ENCODE measurements at regions not wholly inside any gene's neighbourhood (a gene's known extent, or its start where the extent isn't known, plus 50 kb on each side); places are given as distances from the start of the nearest gene placed in this dataset.
A peak's percentile ranks its signal among the peaks of the same experiment; 100 is the strongest.
"Not testable (repeated sequence)": the region's sequence is repeated elsewhere in the genome, so short reads cannot be mapped to it uniquely, and the experiment has no call there.

- no peak for DNase-seq
Observed at GRCh38 chr4:77450006-77450405, 155.6 kb upstream of the CXCL13 start.

- DNase-seq = peak in 2 of 3 experiments; percentile 52 to 85
Observed at GRCh38 chr4:77451530-77451929, 154.1 kb upstream of the CXCL13 start.

GRCh38 chr4:77452117-77452516 lies 153.5 kb upstream of the CXCL13 start:
- DNase-seq = not testable (repeated sequence)

DNA sequence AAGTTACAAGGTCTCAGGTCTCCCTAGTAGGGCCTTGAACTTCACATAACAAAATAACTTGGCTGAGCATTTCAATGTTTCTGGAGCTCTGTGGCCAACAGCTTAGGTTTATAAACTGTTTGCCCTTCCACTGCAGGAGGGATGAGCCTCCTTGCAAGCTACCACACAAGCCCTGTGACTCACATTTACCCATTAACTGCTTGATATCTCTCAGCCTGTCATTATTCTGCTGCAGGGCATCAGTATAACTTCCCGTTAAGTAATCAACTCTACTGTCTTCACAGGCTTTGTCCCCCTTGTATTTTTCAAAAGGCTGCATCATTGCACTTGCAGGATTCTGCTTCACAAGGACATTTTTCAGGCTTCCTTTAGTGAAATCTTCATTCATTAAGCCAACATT lies 151.7 kb upstream of the CXCL13 start:
- no peak for DNase-seq

DNA sequence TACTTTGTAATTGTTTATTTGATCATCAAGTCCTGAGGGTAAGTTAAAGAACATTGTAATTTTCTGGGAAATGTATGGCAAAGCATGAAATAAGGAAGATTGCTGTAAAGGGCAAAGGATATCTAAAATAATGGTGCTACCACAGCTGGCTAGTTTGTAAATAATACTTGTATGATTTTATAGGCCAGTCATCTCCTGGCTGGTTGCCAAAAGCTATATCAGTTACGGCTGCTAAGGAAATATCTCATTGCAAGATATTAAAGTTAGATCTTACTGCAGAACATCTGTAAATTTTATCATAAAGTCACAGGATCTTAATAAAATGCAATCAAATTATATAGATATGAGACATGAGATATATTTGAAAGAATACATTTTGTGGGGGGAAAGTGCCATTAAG lies 150.8 kb upstream of the CXCL13 start:
- peak in 1 of 3 experiments; percentile 29 for DNase-seq

GRCh38 chr4:77464100-77464499 lies 141.5 kb upstream of the CXCL13 start:
- DNase-seq = peak in 1 of 3 experiments; percentile 16

DNA sequence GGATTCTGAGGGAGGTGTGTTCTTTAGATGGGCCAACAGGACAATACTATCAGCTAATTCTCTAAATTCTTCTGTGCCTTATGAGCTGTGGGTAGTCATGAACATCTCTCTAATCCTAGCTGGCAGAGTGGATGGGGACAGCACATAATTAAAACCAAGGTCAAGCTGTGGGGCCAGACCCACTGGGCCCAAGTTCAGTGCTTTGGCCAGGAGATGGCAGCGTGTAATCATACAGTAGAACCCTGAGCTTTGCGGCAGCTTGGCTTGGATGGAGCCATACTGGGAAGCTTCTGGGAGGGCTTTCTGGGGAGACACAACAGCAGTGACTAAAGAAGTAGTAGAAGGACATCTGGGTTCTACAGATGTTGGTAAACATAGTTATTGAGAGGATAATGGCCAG lies 140.3 kb upstream of the CXCL13 start:
- DNase-seq = peak in 1 of 3 experiments; percentile 25

- no peak for DNase-seq
Observed at GRCh38 chr4:77466430-77466829, 139.2 kb upstream of the CXCL13 start.

GRCh38 chr4:77471821-77472495 lies 133.7 kb upstream of the CXCL13 start:
- no peak for DNase-seq

DNA sequence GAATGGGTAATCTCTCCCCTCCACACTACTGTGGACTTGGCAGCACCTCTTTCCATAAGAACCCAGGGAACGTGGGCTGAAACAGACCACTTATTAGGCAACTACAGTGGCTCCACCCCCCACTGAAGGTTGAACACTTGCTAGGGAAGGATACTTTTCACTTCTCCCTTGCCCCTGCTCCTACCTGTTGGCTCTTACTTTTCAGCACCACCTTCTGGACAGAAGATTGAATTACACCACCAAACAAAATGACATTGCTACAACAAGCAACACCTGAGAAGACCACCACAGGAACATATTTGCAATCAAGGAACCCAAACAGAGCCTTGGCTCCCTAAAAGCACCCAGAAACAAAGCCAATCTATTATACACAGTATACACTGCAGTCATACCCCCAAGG lies 132.1 kb upstream of the CXCL13 start:
- peak in 1 of 3 experiments; percentile 21 for DNase-seq

DNA sequence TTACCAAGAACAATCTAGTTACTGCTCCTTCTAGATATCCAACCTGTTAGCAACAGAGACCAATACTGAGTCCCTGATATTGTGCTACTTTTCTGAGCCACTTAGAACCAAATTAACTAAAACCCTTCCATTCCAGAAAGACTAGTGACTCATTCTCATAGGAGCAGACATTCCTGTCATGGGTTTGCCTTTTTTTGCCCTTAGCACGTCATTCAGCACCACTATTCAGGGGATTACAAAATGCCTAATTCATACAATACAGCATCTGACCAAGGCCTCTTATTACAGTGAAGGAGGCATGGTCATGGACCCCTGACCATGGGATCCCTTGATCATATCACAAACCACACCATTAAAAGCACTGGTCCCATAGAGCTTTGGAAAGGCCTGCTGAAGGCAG lies 123.8 kb upstream of the CXCL13 start:
- no peak for DNase-seq

DNA sequence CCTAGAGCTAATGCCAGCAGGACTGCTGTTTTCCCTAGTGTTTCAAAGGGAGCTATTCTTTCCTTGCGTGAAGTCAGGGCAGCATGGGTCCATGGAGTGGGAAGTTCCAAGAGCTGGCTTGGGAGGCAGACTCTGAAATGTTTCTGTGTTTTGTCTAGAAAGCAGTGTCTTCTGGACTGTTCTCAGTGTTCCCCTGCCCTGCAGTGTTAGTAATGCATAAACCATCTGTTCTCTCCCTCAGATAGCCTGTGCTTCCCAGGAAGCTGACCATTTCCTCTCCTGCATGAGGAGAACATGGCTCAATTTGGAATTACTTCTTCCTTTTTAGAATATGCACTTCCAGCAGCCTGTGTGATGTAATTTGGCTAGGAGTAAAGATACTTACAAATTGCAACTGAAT lies 116.7 kb upstream of the CXCL13 start:
- no peak for DNase-seq

- DNase-seq = no peak
Observed at GRCh38 chr4:77493120-77493752, 112.4 kb upstream of the CXCL13 start.

DNA sequence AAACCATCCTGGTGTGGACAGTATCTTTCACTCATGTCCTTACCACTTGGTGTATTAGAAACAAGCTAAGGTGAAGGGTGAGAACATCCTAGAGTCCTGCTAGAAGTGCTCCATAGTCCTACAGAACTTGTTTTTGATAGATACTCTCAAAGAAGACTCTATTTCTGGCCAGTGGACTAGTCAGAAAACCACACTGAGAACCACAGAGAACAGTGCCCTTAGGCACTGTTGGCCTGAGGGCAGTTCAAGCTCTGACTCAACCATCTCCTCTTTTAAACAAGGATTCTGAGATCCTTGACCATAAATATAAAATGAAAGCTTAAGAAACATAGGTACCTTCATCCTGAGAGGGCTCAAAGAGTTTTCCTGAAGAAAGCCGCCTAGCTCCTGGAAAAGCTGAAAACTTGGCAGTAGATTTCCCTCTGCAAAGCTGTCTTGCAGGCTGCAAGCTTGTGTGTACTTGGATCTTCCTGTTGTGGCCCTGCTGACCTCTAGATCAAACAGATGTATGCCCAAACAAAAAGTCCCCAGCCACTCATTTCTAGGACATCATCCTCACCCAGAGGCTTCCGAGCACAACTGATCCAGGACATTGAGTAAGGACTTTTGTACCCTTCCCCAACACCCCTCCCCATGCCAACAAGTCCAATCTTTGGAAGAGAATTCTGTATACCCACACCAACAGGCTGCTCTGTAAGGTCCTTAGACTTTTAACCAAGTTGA lies 111.6 kb upstream of the CXCL13 start:
- no peak for DNase-seq

DNA sequence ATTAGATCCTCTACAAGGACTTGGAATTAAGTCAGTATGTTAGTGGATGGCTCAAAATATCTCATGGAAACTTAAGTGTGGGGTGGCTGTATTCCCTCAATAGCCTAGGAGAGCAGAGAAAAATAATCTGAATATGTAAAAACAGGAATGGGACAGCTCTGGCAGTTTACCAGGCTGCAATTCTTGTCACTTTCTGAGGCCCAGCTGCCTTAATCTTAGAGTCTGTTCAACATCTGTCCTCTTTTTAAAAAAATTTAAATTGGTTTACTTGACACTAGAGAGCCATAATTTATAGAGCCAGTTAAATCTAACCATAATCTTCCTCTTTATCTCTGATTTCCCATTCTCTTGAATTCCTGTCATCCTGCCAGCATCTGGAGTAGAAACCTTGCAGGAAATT lies 109.2 kb upstream of the CXCL13 start:
- no peak for DNase-seq

DNA sequence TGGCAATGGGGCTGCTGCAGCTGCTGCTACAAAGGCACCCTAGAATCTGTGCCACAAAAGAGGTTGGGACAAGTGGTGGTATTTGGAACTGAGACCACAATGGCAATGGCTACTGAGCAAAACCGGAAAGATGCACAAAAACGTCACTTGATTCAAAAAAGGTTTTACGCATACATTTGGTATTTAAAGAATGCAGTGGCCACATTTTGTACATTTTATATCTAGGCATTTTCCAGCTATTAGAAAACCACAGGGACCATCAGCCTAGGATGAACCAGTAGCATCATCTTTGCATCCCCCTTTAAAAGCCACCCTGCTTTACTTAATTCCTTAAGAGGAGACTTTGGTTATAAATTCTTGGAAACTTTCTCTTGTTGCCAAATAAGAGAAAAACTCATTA lies 104.8 kb upstream of the CXCL13 start:
- no peak for DNase-seq

GRCh38 chr4:77501240-77501639 lies 104.4 kb upstream of the CXCL13 start:
- no peak for DNase-seq

- no peak for DNase-seq
Observed at GRCh38 chr4:77501851-77502250, 103.8 kb upstream of the CXCL13 start.

DNA sequence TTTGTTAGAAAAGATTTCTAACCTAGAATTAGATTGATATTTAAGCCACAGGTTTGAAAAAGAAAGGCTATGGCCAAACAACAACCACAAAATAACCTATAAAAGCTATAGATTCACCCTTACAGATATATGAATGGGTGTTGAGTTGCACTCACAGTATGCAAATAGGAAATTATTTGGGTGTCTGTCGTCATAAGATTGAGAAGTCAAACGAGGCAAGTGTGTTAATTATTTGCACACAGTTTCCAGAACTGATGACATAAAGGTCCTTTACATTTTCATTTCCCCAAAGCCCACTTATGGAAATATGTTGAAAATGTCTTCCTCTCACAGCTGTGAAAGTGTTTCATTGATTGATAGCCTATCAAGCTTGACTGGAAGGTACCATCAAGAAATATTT lies 101.2 kb upstream of the CXCL13 start:
- DNase-seq = no peak

DNA sequence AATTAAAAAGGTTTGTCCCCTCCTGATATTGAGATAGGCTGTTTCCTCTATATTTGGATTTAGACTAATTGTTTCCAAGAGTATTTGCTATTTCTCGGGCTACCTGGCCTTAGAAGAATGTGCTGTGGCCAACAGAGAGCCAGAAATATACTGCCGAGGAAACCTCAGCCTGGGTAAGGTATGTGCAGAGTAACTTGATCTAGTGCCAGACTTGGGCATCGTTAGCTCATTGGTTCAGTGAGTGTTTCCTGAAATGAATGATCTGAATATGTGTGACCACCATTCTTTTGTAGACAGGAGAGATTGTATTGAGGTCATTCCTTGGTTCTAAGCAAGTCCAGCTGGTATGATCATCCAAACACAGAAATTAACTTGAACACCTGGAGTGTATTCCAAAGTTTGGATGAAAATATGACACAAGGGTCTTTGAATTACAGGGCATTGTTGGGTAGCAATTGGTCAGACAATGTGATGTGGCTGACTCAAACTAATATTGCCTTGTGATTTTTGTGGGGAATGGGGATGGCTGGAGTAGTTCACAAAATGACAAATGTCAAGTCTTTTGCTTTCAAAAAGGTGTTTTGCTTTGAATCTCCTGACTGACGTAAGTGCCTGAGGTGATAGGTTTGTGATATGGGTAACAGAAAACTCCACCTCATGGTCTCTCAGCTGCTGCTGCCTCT lies 100.2 kb upstream of the CXCL13 start:
- DNase-seq = no peak

GRCh38 chr4:77505958-77506319 lies 99.7 kb upstream of the CXCL13 start:
- no peak for DNase-seq

DNA sequence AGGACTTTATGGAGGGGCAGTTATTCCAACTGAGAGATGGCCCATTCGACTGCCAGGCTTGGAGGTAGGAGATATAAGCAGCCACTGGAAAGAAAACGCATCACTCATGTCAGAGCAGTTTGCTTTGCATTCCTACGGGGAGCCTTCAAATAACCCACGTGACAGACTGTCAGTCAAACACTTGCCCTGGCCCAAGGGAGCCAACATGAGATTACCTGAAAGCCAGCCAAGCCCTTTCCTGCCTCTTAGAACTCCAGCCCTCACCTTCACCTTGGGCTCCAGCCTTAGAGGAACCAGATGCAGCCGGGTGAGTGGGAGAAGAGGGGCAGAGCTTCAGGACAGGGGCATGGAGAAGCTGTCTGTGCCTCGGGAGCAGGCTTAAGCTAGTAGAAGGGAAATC lies 95.3 kb upstream of the CXCL13 start:
- no peak for DNase-seq

- no peak for DNase-seq
Observed at GRCh38 chr4:77525538-77525937, 80.1 kb upstream of the CXCL13 start.

DNA sequence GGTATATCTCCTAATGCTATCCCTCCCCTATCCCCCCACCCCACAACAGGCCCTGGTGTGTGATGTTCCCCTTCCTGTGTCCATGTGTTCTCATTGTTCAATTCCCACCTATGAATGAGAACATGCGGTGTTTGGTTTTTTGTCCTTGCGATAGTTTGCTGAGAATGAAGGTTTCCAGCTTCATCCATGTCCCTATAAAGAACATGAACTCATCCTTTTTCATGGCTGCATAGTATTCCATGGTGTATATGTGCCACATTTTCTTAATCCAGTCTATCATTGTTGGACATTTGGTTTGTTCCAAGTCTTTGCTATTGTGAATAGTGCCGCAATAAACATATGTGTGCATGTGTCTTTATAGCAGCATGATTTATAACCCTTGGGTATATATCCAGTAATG lies 77.7 kb upstream of the CXCL13 start:
- DNase-seq = not testable (repeated sequence)
